ENCODE measurements at regions not wholly inside any gene's neighbourhood (a gene's known extent, or its start where the extent isn't known, plus 50 kb on each side); places are given as distances from the start of the nearest gene placed in this dataset.

DNA sequence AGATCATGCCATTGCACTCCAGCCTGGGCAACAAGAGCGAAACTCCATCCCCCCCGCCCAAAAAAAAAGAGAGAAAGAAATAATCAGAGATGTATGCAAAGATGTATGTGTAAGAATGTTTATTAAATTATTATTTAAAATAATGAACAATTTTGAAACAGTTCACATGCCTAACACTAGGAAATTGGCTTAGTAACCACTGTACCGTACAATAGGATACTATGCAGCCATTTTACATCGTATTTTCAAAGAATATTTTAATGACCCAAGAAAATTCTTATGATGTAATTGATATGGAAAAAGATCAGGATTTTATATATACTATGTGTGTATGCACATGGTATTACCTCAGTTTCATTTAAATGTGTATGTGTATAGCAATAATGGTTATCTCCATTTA is 190.5 kb downstream of the ZFP36L2 start:
- no peaks in the 10 kb centered on the region for H3K27me3 ChIP-seq
- H3K4me1 ChIP-seq: peaks cover 0 to 15% (median 11%) of the 10 kb centered on the region in 3 donors
- TF ChIP-seq, protein P1, sequence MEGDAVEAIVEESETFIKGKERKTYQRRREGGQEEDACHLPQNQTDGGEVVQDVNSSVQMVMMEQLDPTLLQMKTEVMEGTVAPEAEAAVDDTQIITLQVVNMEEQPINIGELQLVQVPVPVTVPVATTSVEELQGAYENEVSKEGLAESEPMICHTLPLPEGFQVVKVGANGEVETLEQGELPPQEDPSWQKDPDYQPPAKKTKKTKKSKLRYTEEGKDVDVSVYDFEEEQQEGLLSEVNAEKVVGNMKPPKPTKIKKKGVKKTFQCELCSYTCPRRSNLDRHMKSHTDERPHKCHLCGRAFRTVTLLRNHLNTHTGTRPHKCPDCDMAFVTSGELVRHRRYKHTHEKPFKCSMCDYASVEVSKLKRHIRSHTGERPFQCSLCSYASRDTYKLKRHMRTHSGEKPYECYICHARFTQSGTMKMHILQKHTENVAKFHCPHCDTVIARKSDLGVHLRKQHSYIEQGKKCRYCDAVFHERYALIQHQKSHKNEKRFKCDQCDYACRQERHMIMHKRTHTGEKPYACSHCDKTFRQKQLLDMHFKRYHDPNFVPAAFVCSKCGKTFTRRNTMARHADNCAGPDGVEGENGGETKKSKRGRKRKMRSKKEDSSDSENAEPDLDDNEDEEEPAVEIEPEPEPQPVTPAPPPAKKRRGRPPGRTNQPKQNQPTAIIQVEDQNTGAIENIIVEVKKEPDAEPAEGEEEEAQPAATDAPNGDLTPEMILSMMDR (IDR thresholded peaks at IDR 0.05): no peak
- DNase-seq (no peak), ATAC-seq (no peak), FAIRE-seq (no peak)
- H3K9me3 ChIP-seq: no peaks in the 10 kb centered on the region
- no peaks in the 10 kb centered on the region for H3K36me3 ChIP-seq
- intact Hi-C loops (cut with DNase I): no loop called here
- H3K27ac ChIP-seq: no peak overlapping the region
- 93 to 96% methylated on average over 4 of the region's 4 CpGs for WGBS, 2 donors
- no peak overlapping the region for H3K4me3 ChIP-seq

DNA sequence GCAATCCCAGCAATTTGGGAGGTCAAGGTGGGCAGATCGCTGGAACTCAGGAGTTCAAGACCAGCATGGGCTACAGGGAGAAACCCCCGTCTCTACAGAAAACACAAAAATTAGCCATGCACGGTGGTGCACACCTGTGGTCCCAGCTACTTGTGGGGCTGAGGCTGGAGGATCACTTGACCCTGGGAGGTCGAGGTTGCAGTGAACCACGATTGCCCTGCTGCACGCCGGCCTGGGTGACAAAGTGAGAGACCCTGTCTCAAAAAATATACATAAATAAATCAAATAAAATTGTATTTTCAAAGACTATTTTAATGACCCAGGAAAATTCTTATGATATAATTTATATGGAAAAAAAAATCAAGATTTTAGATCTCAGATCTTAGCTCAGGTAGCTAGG is 191.5 kb downstream of the ZFP36L2 start:
- Histone ChIP-seq H3K9me3 (no peaks in the 10 kb centered on the region), H3K4me1 (peaks cover 0 to 15% (median 11%) of the 10 kb centered on the region in 3 donors), H3K27me3 (no peaks in the 10 kb centered on the region), H3K36me3 (no peaks in the 10 kb centered on the region), H3K4me3 (no peak overlapping the region), H3K27ac (no peak overlapping the region)
- intact Hi-C loops (cut with DNase I): no loop called here
- TF ChIP-seq, protein P1 (IDR thresholded peaks at IDR 0.05): no peak
- FAIRE-seq (no peak), ATAC-seq (no peak), DNase-seq (no peak)
- WGBS, 2 donors: 95 to 97% methylated on average over 7 of the region's 7 CpGs

- no peak for DNase-seq
- no peaks in the 10 kb centered on the region for H3K9me3 ChIP-seq
- H3K4me1 ChIP-seq: peaks cover 0 to 15% (median 11%) of the 10 kb centered on the region in 3 donors
- no peak overlapping the region for H3K4me3 ChIP-seq
- no peak for FAIRE-seq
- intact Hi-C loops (cut with DNase I): no loop called here
- H3K27ac ChIP-seq: no peak overlapping the region
- ATAC-seq: no peak
- WGBS, 2 donors: 93 to 96% methylated on average over 2 of the region's 2 CpGs
- TF ChIP-seq, protein P1 (IDR thresholded peaks at IDR 0.05): no peak
- H3K36me3 ChIP-seq: no peaks in the 10 kb centered on the region
- no peaks in the 10 kb centered on the region for H3K27me3 ChIP-seq
Measured at GRCh38 chr2:43034242-43034619, 192.2 kb downstream of the ZFP36L2 start.

- TF ChIP-seq, protein P1 (IDR thresholded peaks at IDR 0.05): no peak
- WGBS, 2 donors: 91 to 96% methylated on average over 13 of the region's 13 CpGs
- no peak for FAIRE-seq
- DNase-seq: peak in 1 of 6 donors; percentile 9
- H3K27ac ChIP-seq: peak overlapping the region in 2 of 4 donors; percentile 66 to 84
- H3K27me3 ChIP-seq: no peaks in the 10 kb centered on the region
- no peak overlapping the region for H3K4me3 ChIP-seq
- no peaks in the 10 kb centered on the region for H3K9me3 ChIP-seq
- H3K36me3 ChIP-seq: no peaks in the 10 kb centered on the region
- ATAC-seq: no peak
- intact Hi-C loops (cut with DNase I): no loop called here
- peaks cover 0 to 15% (median 11%) of the 10 kb centered on the region in 3 donors for H3K4me1 ChIP-seq
Measured at GRCh38 chr2:43033466-43034241, 192.8 kb downstream of the ZFP36L2 start.

DNA sequence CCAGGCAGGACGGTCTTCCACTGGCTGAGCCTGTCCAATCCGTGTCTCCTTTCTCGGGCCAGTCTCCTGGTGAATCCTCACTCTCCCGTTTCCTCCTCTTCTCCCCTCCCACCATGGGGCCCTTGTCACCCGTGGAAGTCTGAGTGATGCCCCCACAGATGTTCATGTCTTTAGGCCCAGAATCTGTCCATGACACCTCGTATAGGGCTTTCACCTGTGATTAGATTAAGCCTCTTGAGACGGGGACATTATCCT is 193.5 kb downstream of the ZFP36L2 start:
- Histone ChIP-seq H3K36me3 (no peaks in the 10 kb centered on the region), H3K9me3 (no peaks in the 10 kb centered on the region), H3K4me1 (peaks cover 0 to 15% (median 11%) of the 10 kb centered on the region in 3 donors), H3K27ac (peak overlapping the region in 3 of 4 donors; percentile 55 to 84 (median 66)), H3K27me3 (no peaks in the 10 kb centered on the region), H3K4me3 (no peak overlapping the region)
- intact Hi-C loops (cut with DNase I): no loop called here
- FAIRE-seq: no peak
- ATAC-seq: peak in 1 of 4 donors; percentile 17
- TF ChIP-seq, protein P1 (IDR thresholded peaks at IDR 0.05): no peak
- 79 to 82% methylated on average over 7 of the region's 7 CpGs for WGBS, 2 donors
- DNase-seq: peak in 1 of 6 donors; percentile 12

All from pancreas (tissue), 10 donors.